D341Med (cell line): ENCODE measurements at regions not wholly inside any gene's neighbourhood (a gene's known extent, or its start where the extent isn't known, plus 50 kb on each side); places are given as distances from the start of the nearest gene placed in this dataset.
A peak's percentile ranks its signal among the peaks of the same experiment; 100 is the strongest.

Source experiments
- DNase-seq: peaks from one replicate; pipeline ENCODE4 v3.0.0; 2012; ENCODE audit warnings: low spot score

DNA sequence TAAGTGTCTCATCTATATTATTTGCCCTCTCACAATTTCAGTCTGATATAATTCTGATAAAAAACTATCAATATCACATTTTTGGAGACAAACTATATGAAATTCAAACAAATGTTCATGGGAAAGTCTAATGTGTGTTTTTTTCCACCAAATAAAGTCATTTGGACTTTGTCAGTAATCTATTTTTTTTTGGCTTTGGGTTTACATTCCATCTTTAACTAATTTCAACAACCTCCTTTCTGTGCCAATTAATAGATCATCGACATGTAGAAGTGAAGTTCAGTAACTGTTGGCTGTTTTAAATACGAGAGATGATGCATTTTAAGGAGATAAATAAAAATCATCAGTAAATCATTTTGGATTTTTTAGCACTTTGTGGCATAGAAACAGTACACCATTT is 1623.0 kb upstream of the ACVR2A start:
- no peak for DNase-seq

- DNase-seq, result no peak
Observed at GRCh38 chr2:146220957-146221356, 1623.9 kb upstream of the ACVR2A start.

- DNase-seq, result no peak
Observed at GRCh38 chr2:146214394-146214929, 1630.4 kb upstream of the ACVR2A start.

DNA sequence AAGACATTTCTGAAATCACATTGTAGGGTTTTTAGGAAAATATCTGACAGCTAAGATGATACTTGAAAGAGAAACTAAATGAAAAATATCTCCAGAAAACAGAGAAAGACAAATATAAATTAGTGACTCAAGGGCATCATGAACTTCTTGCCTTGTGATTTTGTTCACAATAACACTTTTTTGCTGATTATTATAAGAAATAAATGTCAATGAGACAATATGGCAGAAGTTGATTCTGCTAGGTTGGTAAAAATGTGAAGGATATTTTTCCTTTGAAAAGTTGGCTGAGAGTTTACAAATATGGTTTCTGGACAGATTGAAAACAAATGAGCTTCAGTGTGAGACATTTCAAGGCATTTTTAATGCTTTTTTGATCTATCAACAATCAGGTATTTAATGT is 1631.2 kb upstream of the ACVR2A start:
- no peak for DNase-seq

- DNase-seq, result no peak
Observed at GRCh38 chr2:146212602-146213001, 1632.2 kb upstream of the ACVR2A start.

DNA sequence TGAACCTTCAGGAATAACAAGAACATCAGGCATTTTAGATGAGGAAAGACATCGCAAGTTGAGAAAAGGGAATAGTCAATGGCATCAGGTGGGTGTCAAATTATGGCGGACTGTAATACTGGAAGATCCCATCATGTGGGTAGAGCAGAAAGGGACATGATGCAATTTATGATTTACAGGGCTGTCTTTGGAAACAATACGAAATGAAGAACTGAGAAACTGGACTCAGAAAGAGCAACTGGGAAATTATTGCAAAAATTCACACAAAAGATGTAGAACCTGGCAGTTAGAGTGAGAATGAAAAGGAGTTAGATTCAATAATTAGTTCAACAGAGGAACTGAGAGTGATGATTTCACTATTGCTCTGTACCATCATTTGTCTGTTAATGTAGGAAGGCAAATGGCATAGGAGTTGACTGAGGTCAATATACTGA is 1635.0 kb upstream of the ACVR2A start:
- DNase-seq, result no peak

DNA sequence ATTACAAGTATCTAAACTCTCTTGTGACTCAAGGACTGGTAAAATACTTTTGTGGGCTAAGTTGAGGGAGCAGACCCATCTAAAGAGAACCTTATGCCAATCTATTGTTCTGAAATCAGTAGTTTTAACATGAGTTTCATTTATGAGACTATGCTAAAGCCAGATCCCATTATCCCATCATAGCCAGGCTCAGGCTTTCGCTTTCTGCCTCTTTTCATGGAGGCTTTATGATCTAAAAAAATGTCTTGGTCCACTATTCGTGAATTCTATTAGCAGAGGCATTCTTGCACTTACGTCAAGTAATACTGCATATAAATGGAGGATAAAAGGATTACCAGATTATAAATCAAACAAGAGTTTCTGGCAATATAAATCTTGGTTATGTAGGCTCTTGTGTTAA is 1636.9 kb upstream of the ACVR2A start:
- no peak for DNase-seq

DNA sequence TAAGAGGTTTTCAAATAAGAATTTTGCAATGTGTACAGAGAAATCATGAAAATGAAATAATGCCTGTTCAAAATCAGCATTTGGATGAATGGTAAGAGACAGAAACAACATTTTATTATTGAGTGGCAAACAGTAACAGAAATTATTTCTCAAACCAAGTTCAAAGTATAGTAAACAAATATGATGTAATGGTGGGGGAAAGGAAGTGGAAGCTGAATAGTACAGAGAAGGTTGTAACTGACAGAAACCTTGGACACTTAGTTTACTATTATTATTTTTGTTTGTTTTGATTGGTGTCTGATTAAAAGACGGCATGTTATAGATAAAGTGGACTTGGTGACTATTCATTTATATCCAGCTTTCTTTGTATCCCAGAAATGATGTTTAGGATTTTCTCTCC is 1637.4 kb upstream of the ACVR2A start:
- no peak for DNase-seq

DNA sequence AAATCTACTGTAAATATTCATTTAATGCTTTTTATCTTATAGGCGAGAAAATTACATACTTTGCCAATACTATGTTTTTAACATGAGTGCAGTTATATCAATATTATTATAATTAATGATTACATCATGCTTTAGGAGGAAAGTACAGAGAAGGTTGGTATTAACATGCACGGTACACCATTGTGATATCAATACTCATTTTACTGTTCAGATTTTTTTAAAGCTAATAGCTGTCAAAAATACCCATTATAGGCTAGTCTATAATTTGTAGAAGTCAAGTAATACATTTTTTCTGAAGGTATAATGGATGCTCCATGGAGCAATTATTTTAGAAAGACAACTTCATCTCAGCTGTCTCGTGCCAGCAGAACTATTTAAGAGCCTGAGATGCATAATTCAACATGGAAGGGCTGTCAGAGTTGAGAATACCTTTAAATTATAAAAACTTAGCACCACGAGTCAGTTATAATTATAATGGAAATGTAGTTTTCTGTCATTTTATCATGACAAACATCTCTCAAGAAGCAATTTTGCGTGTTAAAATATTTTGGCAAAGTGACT is 1641.7 kb upstream of the ACVR2A start:
- no peak for DNase-seq

GRCh38 chr2:146193619-146194018 is 1651.2 kb upstream of the ACVR2A start:
- no peak for DNase-seq

DNA sequence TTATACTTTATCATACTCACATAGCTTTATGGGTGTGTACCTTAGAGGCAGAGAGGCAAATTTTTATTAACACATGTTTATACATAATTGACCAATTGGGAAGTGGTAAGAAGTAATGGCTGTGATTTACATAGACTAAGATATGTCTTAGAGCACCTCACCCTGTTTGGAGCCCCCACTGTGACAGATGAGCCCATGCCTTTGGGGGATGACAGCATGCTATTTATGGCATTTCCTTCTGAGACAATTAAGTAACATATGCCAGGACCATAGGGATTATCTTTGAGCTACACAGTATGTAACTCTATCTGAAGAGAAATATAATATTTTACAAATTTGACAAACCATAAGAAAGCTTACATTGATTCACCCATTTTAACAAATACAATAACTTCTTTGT is 1655.3 kb upstream of the ACVR2A start:
- DNase-seq, result peak; percentile 30

DNA sequence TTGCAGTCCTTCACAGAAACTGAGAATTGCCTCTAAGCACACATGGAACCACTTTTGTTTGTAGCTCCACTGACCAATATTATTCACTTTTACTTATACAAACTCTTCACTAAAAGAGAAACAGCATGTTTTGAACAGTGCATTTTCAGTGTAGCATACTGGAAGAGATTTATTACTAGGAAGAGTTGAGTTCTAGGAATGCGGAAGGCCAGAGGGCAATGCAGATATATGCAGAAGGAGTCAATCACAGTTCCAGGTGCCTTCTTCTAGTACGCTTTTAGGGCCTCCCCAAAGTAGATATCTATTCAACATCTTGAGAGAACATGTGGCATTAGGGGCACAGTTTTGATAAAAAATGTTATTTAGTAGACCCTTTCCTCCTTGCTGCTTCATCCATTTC is 1654.0 kb upstream of the ZEB2 start:
- no peak for DNase-seq

DNA sequence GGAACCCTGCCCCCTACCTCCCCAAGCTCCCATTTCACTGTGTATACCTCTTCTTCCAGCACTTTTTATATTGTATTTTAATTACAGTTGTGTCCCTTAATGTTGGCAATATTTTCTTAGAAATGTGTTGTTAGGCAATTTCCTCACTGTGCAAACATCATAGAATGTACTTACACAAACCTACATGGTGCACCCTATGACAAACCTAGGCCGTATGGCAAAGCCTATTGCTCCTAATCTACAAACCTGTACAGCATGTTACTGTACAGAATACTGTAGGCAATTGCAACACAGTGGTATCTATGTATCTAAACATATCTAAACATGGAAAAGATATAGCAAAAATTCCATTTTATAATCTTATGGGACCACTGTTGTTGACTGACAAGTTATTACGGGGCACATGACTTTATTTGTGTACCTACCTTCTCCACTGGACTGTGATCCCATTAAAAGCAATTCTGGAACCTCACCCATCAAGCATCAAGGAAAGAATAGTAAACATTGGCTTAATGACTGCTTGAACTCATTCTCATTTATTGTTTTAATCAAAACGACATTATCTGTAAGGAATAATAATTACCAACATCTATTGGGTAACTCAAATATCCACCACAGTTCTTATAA is 1641.5 kb upstream of the ZEB2 start:
- DNase-seq, result no peak

GRCh38 chr2:146158072-146158674 is 1638.3 kb upstream of the ZEB2 start:
- no peak for DNase-seq

GRCh38 chr2:146147448-146148012 is 1627.6 kb upstream of the ZEB2 start:
- no peak for DNase-seq

- DNase-seq, result no peak
Observed at GRCh38 chr2:146143971-146144370, 1624.1 kb upstream of the ZEB2 start.

DNA sequence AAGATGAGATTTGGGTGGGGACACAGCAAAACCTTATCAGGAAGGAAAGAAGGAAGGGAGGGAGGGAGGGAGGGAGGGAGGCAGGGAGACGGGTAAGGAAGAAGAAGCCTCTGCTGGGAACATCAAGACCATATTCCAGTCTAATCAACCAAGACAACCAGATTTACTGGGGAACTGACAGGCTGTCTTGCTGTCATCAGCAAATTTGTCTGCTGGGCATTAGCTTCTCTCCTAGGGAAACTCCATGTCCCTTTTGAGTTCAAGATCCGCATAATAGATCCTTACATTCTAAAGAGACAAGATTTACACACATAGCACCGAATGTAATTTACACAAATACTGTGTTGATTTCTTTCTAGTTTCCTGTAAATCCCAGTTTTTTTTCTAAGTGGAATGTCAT is 1618.9 kb upstream of the ZEB2 start:
- no peak for DNase-seq

- no peak for DNase-seq
Observed at GRCh38 chr2:146135245-146135644, 1615.3 kb upstream of the ZEB2 start.

GRCh38 chr2:146131785-146132184 is 1611.9 kb upstream of the ZEB2 start:
- DNase-seq, result no peak

DNA sequence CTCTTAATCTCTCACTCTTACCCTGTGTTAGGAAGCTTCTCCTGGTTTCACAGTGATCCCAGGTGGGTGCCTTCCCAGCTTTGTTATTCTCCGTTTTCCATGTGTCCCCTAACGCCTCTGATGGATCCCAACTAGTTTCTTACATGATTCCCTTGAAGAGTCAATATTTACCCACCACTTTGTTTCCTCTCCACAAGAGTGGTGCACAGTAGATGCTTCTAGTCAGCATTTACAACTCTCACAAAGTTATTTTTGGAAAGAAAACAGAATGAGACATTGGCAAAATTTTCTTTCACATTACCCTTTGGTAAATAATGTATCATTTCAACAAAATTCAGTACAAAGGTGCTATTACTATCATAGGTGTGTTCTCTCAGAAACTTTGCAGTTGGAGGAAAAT is 1611.1 kb upstream of the ZEB2 start:
- DNase-seq, result no peak

- DNase-seq, result no peak
Observed at GRCh38 chr2:146130290-146130689, 1610.4 kb upstream of the ZEB2 start.

DNA sequence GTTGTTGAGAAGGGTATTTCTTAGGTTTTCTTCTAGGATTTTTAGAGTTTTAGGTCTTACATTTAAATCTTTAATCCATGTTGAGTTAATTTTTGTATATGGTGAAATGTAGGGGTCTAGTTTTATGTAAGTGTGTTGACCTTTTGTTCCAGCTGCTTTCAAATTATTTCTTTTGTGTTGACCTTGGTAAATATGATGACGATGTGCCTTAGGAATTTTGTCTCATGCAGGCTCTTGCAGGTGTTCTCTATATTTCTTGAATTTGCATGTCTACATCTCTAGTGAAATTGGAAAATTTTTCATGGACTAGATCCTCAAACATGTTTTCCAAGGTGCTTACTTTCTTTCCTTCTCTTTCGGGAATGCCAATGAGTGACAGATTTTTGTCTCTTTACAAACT is 1609.3 kb upstream of the ZEB2 start:
- DNase-seq, result no peak

DNA sequence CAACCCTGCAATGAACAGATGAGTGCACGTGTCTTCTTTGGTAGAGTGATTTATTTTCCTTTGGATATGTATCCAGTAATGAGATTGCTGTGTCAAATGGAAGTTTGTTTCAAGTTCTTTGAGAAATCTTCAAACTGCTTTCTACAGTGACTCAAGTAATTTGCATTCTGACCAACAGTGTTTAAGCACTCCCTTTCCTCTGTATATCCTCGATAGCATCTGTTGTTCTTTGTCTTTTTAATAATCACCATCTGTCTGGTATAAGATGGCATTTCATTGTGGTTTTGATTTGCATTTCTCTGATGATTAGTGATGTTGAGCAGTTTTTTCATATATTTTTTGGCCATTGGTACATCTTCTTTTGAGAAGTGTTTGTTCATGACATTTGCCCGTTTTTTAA is 1608.3 kb upstream of the ZEB2 start:
- no peak for DNase-seq
